IPS-18a (cell line): ENCODE measurements at regions not wholly inside any gene's neighbourhood (a gene's known extent, or its start where the extent isn't known, plus 50 kb on each side); places are given as distances from the start of the nearest gene placed in this dataset.

Experiments
- H3K27ac ChIP-seq: one replicate; pipeline ENCODE4 v1.5.1; 2013; ENCODE audit warnings: low read length
- H3K27me3 ChIP-seq: one replicate; pipeline ENCODE4 v1.6.1; 2013; ENCODE audit warnings: mild to moderate bottlenecking, low read length; ENCODE audit not compliant: control insufficient read depth, insufficient read depth
- H3K36me3 ChIP-seq: one replicate; pipeline ENCODE4 v1.6.1; 2013; ENCODE audit warnings: low read depth, low read length; ENCODE audit not compliant: control insufficient read depth
- H3K4me1 ChIP-seq: one replicate; pipeline ENCODE4 v1.6.1; 2013; ENCODE audit warnings: low read depth, low read length; ENCODE audit not compliant: control insufficient read depth
- H3K4me3 ChIP-seq: one replicate; pipeline ENCODE4 v1.5.1; 2013; ENCODE audit warnings: low read length
- H3K9ac ChIP-seq: one replicate; pipeline ENCODE4 v1.6.1; 2013; ENCODE audit warnings: mild to moderate bottlenecking, low read length, moderate library complexity
- H3K9me3 ChIP-seq: one replicate; pipeline ENCODE4 v1.6.1; 2013; ENCODE audit warnings: low read depth, low read length; ENCODE audit not compliant: control insufficient read depth

DNA sequence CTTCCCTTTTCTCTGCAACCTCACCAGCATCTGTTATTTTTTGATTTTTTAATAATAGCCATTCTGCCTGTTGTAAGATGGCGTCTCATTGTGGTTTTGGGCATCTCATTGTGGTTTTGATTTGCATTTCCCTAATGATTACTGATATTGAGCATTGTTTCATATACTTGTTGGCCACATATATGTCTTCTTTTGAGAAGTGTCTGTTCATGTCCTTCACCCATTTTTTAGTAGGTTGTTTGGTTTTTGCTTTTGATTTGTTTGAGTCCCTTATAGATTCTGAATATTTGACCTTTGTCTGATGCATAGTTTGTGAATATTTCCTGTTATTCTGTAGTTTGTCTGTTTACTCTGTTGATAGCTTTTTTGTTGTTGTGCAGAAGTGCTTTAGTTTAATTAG lies 312.2 kb upstream of the TBC1D5 start:
- H3K9ac ChIP-seq = no peak overlapping the region
- H3K4me1 ChIP-seq = no peaks in the 10 kb centered on the region
- no peaks in the 10 kb centered on the region for H3K9me3 ChIP-seq
- H3K4me3 ChIP-seq = no peak overlapping the region
- no peaks in the 10 kb centered on the region for H3K27me3 ChIP-seq
- H3K36me3 ChIP-seq = no peaks in the 10 kb centered on the region
- H3K27ac ChIP-seq = no peak overlapping the region

DNA sequence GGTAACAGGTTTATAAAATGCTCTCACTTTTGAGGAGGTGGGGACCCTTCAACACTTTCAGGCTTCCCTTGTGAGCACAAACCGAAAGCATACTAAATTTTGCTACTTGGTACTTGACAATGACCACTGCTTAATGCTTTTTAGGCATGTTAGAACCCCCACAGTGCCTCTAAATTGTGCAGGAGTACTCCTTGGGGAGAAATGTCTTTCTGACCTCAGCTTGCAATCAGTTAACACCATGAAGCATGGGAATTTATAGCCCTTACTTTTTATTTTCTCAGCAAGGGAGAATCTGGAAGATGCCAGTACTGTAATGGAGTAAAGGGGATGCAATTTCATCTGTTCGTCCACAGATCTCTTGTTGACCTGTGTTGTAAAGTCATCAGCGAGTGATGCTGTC lies 308.9 kb upstream of the TBC1D5 start:
- Histone ChIP-seq H3K36me3 (no peaks in the 10 kb centered on the region), H3K9me3 (no peaks in the 10 kb centered on the region), H3K4me3 (no peak overlapping the region), H3K27me3 (no peaks in the 10 kb centered on the region), H3K9ac (no peak overlapping the region), H3K27ac (no peak overlapping the region), H3K4me1 (no peaks in the 10 kb centered on the region)

DNA sequence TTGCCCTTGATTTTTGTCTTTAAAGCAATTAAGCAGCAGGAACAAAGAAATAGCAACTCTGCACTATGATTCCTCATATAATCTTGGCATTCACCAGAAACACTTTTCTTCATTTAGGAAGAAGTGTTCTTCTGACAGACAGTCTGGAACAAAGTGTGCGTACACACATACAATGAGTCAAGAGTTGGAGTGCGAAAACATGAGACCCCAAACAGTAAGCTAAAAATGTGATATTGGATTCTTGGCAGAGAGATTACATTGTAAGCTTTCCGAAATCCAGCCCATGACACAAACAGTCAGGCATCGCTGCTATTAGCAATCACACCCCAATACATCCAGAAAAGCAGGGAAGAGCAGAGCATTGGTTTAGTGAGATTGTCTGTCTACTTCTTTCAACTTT lies 306.7 kb upstream of the TBC1D5 start:
- Histone ChIP-seq H3K4me1 (no peaks in the 10 kb centered on the region), H3K36me3 (no peaks in the 10 kb centered on the region), H3K9ac (no peak overlapping the region), H3K4me3 (no peak overlapping the region), H3K9me3 (no peaks in the 10 kb centered on the region), H3K27ac (no peak overlapping the region), H3K27me3 (no peaks in the 10 kb centered on the region)

DNA sequence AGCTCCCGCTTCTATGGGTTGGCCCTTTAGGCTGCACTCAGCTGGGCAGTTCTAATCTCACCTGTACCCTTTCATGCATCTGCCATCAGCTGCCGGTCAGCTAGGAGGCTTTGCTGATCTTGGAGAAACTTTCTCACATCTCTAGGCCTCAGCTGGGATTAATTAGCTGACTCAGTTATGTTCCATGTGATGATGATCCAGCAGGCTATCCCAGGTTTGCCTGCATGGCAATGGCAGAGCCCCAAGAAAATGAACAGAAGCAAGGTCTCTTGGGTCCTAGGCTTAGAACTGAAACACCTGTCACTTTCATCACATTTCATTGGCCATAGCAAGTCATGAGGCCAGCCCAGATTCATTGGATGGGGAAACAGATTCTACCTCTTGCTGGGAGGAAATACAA lies 304.6 kb upstream of the TBC1D5 start:
- Histone ChIP-seq H3K4me1 (no peaks in the 10 kb centered on the region), H3K27ac (no peak overlapping the region), H3K36me3 (no peaks in the 10 kb centered on the region)

DNA sequence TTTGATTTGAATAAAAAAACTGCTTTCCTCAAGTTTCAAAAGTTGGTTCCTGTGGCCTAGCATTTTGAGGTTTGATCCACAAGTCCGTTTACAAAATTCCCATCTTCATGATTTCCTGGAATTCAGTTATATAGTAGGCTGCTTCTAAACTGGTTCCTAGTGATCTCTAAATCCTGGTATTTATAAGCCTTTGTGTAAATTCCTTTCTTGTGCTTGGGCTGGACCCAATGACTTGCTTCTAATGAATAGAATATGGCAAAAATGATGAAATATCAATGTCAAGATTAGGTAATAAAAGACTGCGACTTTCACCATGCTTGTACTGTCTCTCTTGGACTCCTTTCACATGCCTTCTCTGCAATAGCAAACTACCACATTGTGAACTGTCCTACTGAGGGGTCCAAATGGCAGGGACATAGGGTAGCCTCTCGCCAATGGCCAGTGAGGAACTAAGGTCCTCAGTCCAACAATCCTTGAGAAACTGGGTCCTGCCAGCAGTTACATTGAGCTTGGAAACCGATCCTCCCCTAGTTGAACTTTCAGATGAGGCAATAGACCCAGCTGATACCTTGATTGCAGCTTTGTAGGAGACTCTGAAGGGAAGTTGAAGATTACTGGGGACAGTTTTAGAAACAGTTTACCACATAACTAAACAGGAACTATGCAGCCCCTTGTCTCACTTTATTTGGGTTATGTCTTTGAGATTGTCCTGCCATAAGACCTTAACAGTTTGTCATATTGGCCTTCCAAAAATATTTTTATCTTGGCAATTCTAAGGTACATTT lies 303.9 kb upstream of the TBC1D5 start:
- no peak overlapping the region for H3K4me3 ChIP-seq
- H3K9me3 ChIP-seq = no peaks in the 10 kb centered on the region
- no peaks in the 10 kb centered on the region for H3K36me3 ChIP-seq
- no peaks in the 10 kb centered on the region for H3K4me1 ChIP-seq
- H3K27me3 ChIP-seq = no peaks in the 10 kb centered on the region
- H3K9ac ChIP-seq = no peak overlapping the region
- no peak overlapping the region for H3K27ac ChIP-seq

More for the DNA sequence above, 304.6 kb upstream of the TBC1D5 start:
- no peak overlapping the region for H3K9ac ChIP-seq
- no peak overlapping the region for H3K4me3 ChIP-seq
- no peaks in the 10 kb centered on the region for H3K27me3 ChIP-seq
- no peaks in the 10 kb centered on the region for H3K9me3 ChIP-seq

DNA sequence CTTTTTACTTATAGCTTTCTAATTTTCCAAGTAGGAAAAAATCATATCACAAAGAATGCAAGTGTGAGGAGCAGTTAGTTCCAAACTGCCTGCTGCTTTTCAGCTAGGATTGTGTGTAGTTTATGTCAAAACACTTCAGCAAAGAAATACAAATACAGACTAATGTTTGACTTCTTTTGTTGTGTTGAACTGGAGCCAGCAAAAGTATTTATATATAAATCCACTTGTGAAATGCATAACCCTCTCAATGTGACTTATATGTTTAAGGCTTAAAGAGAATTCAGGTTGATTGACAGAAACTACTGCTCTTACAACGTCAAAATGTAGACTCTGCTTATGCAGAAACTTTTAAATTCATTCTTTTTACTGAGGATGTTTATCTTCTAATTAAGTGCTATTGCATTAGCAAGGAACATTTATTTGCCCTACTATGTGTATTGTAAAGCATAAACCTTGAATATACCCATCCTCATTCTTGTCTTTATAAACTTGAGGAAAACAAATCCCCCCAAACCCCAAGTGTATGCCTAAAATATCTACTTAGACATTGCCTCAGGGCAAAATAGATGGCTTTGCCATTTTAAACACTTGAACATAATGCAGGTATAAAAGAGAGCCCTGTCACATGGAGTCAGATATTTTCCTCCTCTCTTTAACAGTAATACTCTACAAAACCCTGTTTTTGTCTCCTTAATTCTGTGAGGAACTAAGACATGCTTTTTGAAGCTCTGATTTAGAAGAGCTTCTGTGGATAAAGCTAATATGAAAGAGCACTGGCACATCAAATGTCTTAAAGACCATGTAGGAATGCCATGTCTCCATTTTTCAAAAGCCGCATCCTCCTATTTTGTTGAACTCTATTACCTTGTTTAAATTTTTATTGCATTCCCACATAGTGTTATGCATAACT lies 302.8 kb upstream of the TBC1D5 start:
- Histone ChIP-seq H3K27me3 (no peaks in the 10 kb centered on the region), H3K9me3 (no peaks in the 10 kb centered on the region), H3K4me3 (no peak overlapping the region), H3K4me1 (no peaks in the 10 kb centered on the region), H3K27ac (no peak overlapping the region), H3K36me3 (no peaks in the 10 kb centered on the region), H3K9ac (no peak overlapping the region)

DNA sequence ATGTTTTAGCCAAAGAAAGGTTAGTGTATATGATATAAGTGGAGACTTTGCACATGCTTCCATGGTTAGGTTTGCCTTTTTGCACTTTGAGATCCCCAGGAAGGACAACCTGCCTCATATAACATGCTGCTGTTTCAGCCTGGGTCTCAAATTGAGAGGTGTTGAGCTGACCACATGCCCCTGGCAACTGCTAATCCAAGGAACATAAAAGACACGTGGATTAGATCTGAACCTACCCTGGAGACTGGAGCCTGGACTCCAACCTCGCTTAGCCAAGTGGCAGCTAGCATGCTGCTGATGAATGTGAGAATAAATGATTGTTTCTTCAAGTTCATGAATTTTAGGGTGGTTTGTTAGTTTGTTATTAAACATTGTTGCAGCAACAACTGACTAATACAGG lies 301.8 kb upstream of the TBC1D5 start:
- Histone ChIP-seq H3K4me1 (no peaks in the 10 kb centered on the region), H3K27me3 (no peaks in the 10 kb centered on the region), H3K9ac (no peak overlapping the region), H3K27ac (no peak overlapping the region), H3K4me3 (no peak overlapping the region), H3K9me3 (no peaks in the 10 kb centered on the region), H3K36me3 (no peaks in the 10 kb centered on the region)

DNA sequence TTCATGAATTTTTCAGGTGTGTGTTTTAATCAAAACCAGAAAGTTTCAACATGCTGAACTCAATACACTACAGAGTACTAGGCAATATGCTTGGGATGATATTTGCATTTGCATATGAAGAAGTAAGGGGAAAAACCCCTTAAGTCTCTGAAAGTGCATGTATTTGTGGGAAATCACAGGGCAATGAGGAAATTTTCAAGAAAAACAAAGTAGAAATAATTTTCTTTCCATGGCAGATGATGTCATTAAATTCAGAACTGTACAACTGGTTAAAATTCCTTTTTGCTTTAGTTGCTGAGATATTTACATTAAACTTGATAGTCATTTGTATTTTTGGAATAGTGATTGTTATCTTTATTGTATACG lies 294.0 kb upstream of the TBC1D5 start:
- H3K36me3 ChIP-seq = no peaks in the 10 kb centered on the region
- H3K4me3 ChIP-seq = no peak overlapping the region
- H3K27me3 ChIP-seq = no peaks in the 10 kb centered on the region
- no peaks in the 10 kb centered on the region for H3K9me3 ChIP-seq
- H3K27ac ChIP-seq = no peak overlapping the region
- H3K9ac ChIP-seq = no peak overlapping the region
- H3K4me1 ChIP-seq = peaks cover 6% of the 10 kb centered on the region

DNA sequence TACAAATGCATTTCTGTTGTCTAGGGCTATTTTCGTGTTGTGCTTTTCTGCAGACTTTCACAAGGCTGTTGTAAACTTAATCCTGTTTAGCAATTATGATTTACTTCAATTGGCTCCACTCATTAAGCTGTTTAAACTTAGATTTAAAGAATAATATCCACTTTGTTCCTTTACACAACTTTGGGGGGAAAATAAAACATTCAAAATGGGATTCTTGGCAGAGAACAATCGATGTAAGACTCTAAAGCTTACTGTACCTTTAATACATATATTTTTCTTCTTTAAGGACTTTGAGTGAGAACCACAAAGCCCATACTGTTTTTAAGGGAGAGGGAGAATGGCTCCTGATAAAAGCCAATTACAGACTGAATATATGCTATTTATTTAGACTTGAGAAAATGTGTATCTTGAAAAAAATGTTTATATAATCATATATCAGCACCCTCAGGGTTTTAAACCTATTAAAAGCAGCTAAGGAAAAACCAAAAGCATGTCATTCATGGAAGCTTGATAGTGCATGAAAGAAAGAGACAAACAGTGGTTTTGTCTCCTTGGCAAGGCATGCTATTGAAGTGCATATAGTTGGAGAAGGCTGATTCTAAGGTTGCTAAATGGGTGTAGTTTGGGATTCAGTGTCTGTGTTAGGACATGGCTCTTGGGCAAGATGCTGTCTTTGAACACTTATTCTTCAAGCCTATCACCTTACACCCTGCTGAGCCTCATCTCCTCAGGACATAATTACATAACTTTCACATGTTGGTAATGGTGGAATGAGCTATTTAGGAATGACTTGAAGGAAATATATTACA lies 293.4 kb upstream of the TBC1D5 start:
- Histone ChIP-seq H3K4me3 (no peak overlapping the region), H3K9ac (no peak overlapping the region), H3K4me1 (peaks cover 6% of the 10 kb centered on the region), H3K27ac (no peak overlapping the region), H3K9me3 (no peaks in the 10 kb centered on the region), H3K36me3 (no peaks in the 10 kb centered on the region), H3K27me3 (no peaks in the 10 kb centered on the region)

DNA sequence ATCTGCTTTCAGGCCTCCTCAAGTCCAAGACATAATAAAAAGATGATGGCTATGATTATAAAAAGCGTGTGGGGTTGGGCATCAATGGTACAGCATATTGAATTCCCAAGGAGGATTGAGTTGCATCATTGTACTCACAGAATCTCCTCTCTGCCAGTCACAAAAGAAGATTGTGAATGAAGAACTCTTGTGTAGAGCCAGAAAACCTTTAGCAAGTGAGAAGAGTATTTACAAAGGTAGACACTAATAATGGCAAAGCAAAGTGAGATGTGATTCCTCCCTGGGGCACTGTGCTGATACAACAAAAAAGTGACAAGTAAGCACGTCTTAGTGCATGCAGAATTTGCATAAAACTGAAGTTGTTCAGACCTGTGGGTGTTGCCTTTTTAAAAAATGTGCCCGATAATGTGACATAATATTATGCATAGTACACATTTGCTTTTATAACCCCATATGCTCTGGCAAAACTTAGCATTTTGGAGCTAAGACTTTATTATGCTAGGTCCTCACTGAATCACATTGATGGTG lies 291.2 kb upstream of the TBC1D5 start:
- no peaks in the 10 kb centered on the region for H3K9me3 ChIP-seq
- no peak overlapping the region for H3K9ac ChIP-seq
- no peak overlapping the region for H3K4me3 ChIP-seq
- H3K4me1 ChIP-seq = peaks cover 6% of the 10 kb centered on the region
- H3K36me3 ChIP-seq = no peaks in the 10 kb centered on the region
- no peaks in the 10 kb centered on the region for H3K27me3 ChIP-seq
- H3K27ac ChIP-seq = no peak overlapping the region

DNA sequence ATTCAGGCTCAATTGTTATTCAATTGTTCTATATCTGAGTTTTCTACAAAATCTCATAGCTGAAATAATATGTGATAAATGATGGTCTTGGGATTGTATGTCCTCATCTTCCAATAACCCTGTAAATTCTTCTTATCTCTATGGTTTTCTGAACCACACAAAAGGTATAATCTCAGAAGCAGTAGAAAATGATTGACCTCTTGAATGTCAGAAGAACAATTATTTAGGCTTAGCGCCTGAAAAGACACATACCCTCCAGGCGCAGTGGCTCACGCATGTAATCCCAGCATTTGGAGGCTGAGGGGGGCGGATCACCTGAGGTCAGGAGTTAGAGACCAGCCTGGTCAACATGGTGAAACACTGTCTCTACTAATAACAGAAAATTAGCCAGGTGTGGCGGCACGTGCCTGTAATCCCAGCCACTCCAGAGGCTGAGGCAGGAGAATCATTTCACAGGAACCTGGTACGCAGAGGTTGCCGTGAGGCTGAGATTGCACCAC lies 288.0 kb upstream of the TBC1D5 start:
- Histone ChIP-seq H3K4me1 (no peaks in the 10 kb centered on the region), H3K9ac (no peak overlapping the region), H3K9me3 (no peaks in the 10 kb centered on the region), H3K27ac (no peak overlapping the region), H3K4me3 (no peak overlapping the region), H3K36me3 (no peaks in the 10 kb centered on the region), H3K27me3 (no peaks in the 10 kb centered on the region)
